Myocyte (in vitro differentiated cells): ENCODE measurements at regions not wholly inside any gene's neighbourhood (a gene's known extent, or its start where the extent isn't known, plus 50 kb on each side); places are given as distances from the start of the nearest gene placed in this dataset.
"Not testable (repeated sequence)": the region's sequence is repeated elsewhere in the genome, so short reads cannot be mapped to it uniquely, and the experiment has no call there.

Experiments
- DNase-seq: peaks from one replicate; pipeline ENCODE4 v3.0.0-alpha.2; 2012; ENCODE audit warnings: low read depth

GRCh38 chr7:156547884-156548561, 92.6 kb upstream of the RNF32 start:
- DNase-seq, result no peak

- DNase-seq, result no peak
Observed at GRCh38 chr7:156545979-156546378, 94.6 kb upstream of the RNF32 start.

- DNase-seq, result no peak
Observed at GRCh38 chr7:156544919-156545715, 95.5 kb upstream of the RNF32 start.

DNA sequence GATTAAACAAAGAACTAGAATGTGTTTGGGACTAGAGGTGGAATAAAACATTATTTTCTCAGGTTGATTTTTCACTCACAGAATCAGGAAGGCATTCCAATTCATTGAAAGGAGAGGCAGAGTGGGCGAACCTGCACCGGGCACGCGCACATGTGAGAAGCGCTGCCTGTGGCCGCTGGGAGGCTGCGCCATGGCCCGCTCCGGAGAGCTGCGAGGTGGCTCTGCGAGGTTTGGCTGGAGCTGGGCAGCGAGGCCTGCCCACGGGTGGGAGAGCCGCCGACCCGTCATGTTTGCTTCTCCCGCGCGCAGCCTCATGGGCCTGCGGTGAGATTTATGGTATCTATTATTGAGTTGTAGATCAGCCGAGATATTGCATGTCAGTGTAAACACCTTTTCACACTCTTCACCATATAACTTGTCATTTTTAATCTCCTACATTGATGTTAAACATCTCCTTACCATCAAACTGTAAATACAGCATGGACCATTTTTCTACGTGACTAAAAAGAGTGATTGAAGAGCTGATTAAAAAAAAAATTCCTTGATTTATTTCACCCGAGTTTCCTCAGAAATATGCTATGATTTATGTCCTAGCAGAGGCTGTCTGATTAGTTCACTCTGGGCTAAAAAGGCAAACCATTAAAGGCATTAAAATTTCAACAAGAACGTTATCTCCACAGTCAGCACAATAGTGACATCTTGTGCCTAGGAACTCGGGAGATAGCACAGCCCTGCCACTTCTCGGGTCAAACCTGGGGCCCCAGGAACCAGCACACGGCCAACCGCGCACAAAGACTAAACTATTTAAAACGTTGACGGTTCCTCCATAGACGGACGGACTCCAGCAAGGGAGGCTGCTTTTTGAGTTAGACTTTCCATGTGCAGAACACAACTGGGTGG, 96.6 kb upstream of the RNF32 start:
- DNase-seq, result no peak

- no peak for DNase-seq
Observed at GRCh38 chr7:156540619-156541165, 99.9 kb upstream of the RNF32 start.

- DNase-seq, result no peak
Observed at GRCh38 chr7:156539999-156540398, 100.6 kb upstream of the RNF32 start.

DNA sequence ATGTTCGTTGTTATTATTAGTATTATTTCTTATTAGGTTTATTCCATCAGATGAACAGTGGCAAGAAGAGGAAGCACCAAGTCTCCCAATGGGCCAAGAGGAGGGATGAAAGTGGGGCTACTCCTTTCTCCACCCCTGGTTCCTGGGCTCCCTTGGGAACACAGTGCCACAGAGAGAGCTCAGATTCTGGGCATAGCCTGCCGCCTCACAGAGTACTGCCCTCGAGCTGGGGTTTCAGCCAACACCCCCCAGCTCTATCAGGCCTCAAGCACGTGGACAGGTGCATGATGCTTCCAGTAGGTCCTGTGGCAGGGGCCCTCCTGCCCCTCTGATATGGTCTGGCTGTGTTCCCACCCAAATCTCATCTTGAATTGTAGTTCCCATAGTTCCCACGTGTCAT, 103.6 kb upstream of the RNF32 start:
- DNase-seq, result no peak

DNA sequence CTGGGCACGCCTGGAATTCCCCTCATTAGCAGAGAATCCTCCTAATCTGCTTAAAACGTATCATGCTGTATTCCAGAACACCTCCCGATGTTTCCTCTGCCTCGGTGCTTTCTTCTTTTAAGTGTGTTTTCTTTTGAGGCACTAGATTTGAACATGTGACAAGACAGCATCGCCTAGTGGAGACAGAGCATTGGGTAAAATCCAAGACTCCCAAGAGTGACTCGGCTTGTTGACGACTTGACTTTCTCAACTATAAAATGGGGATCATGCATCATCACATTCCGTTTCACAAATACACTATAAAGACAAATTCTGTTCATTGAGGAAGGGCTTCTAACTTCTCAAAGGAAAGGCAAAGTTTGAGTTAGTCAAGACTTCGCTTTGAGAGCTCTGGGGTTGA, 105.6 kb upstream of the RNF32 start:
- DNase-seq, result no peak

GRCh38 chr7:156533964-156534363, 106.6 kb upstream of the RNF32 start:
- DNase-seq, result no peak

GRCh38 chr7:156533420-156533819, 107.2 kb upstream of the RNF32 start:
- DNase-seq, result no peak

DNA sequence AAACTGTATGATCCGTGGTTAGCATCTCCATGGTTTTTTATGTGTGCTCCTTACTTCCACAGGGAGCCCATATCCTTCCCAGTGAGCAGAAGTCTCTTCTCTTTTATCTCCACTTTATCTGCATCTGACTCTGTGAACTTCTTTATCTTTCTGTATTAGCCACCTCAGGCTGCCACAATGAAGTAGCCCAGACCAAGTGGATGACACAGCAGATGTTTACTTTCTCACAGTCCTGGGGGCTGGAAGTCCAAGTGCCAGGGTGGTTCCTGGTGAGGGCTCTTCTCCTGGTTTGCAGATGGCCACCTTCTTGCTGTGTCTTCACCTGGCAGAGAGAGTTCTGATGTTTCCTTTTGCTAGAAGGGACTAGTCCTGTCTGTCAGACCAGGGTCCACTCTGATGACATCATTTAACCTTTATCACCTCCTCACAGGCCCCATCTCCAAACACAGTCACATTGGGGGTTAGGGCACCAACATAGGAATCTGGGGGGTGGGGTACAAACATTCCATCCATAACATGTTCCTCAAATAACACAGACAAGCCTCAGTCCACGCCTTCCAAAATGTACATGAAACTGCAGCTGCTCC, 108.5 kb upstream of the RNF32 start:
- DNase-seq, result no peak

DNA sequence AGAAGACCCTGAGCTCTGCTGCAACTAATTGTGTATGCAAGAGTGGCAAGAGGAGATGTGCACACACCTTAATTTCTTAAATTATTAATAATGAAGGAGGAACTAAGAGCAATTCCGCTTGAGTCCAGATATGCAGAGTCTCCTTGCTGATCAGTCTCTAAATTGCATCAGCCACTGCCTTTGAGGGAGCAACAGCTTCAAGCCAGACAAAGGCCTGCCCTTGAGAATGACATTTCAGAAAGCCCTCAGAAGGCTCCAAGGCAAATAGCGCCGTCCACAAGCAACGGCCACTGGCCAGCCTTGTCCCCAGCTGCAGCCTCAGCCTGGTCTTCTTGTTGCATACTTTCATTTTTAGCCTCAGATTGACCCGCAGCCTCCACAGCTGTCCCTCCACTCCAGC, 110.6 kb upstream of the RNF32 start:
- DNase-seq, result no peak

- DNase-seq, result no peak
Observed at GRCh38 chr7:156527458-156527890, 113.1 kb upstream of the RNF32 start.

DNA sequence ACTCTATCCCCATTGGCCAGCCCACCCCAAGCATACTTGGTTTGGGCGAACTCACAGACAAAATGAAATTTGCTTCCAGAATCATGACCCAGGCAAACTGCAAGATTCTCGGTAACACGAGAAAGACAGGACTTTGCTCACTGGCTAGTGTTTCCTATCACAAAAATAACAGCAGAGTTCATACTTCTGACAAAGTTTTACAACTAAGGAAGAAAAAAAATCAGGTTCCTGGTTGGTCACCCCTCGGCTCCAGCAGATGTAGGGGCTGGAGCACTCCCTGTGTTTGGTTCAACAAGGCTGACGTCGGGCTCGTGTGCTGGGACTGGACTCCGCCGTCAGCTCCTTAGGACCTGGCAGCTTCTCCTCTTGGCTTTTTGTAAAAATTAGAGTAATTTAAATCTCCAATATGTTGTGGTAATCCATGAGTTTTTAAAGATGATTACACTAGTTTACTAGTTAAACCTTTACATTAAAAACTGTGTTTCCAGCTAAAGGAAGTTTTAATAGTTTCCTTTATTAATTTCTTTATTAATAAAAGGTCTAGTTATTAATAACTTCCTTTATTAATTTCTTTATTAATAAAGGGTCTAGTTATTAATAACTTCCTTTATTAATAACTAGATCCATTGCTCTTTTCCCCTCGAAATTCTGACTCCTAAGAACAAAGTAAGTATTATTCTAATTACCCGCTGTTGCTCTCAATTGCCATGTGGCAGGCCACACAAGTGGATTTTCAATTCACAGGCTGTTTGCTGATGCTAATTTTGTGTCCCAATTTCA, 115.6 kb upstream of the RNF32 start:
- no peak for DNase-seq

GRCh38 chr7:156523447-156524048, 117.0 kb upstream of the RNF32 start:
- no peak for DNase-seq

DNA sequence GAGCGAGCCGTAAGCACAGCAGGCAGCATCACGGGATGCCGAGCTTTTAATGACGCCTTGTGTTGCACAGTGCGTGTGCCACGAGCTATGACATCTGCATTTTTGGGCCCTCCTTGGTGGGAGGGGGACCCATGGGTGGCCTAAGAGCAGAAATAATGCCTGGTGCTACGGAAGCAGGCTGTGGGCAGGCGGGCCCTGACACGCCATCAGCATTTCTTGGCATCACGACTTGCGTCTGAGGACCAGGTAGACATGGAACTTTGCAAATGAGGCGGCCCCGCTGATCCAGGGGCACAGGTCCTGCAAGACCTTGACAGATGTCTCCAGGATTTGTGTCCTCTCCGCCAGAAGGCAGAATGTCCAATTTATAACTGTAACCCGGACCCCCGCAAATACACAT, 117.8 kb upstream of the RNF32 start:
- DNase-seq, result no peak

GRCh38 chr7:156519070-156519469, 121.5 kb upstream of the RNF32 start:
- no peak for DNase-seq

DNA sequence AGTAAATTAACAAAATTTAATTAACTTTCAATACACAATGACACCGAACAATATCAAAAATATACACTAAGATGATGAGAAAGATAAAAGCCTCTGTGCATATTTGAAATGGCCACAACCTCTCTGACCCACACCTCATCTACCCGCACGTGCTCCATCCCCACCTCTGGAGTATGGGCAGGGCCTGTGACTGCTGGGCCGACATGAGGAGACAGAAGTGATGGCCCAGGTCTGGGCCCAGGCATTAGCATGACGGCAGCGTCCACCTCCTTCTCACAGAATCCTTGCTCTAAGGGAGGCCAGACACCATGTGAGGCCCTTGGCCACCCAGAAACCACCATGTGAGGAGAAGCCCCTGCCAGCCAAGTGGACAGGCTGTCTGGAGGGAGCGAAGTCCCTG, 122.1 kb upstream of the RNF32 start:
- no peak for DNase-seq

- DNase-seq, result not testable (repeated sequence)
Observed at GRCh38 chr7:156517858-156518257, 122.7 kb upstream of the RNF32 start.

DNA sequence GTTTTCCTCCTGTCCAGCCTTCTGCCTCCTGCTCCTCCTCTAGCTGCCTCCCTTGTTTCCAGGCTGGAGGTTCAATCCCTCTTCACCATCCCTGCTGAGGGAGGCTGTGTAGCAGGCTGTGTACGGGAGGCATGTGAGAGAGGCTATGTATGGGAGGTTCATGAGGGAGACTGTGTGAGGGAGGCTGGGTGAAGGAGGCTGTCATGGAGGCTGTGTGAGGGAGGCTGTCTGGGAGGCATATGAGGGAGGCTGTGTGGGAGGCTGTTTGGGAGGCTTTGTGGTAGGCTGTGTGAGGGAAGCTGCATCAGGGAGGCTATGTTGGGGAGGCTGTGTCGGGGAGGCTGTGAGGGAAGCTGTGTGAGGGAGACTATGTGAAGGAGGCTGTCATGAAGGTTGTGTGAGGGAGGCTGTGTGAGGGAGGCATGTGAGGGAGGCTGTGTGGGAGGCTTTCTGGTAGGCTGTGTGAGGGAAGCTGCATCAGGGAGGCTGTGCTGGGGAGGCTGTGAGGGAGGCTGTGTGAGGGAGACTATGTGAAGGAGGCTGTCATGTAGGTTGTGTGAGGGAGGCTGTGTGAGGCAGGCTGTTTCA, 123.7 kb upstream of the RNF32 start:
- DNase-seq, result no peak
